IMR-90 (cell line): ENCODE measurements at regions not wholly inside any gene's neighbourhood (a gene's known extent, or its start where the extent isn't known, plus 50 kb on each side); places are given as distances from the start of the nearest gene placed in this dataset.

ENCODE experiments used
- ATAC-seq: fragments of 200-7000 bp; cut with Tn5 transposase; 2 replicates; pipeline ENCODE4 v1.9.1; 2020; ENCODE audit warnings: low read depth, mild to moderate bottlenecking, moderate library complexity
- BruUV-seq: library from RNA; stranded (reverse); fragments of 400-500 nt; replicated peaks from 2 replicates; lab custom pipeline; 2021; lab: Mats Ljungman, UMichigan
- CTCF ChIA-PET: fragments of 300-600 bp; formaldehyde crosslinking; extraction: SDS; loops from one replicate; lab custom pipeline; 2021; ENCODE audit warnings: antibody characterized with exemption; lab: Yijun Ruan, JAX
- POLR2A ChIA-PET: fragments of 300-600 bp; sonication (Branson Sonifier 250); formaldehyde crosslinking; loops from one replicate; lab custom pipeline; 2022; ENCODE audit warnings: antibody characterized with exemption; ENCODE audit not compliant: unreplicated experiment; lab: Charles Lee
- DNase-seq: peaks from one replicate; pipeline ENCODE4 v3.0.0; 2013
- H2AFZ ChIP-seq: replicated peaks from 2 replicates; pipeline ENCODE3; 2013; ENCODE audit warnings: low read length, mild to moderate bottlenecking; ENCODE audit not compliant: poor library complexity
- H2AK5ac ChIP-seq: 2 replicates; pipeline ENCODE4 v1.6.1; 2013; ENCODE audit warnings: low read depth, low read length, inconsistent platforms
- H2AK9ac ChIP-seq: replicated peaks from 2 replicates; pipeline ENCODE3; 2013; ENCODE audit warnings: mild to moderate bottlenecking, low read depth, low read length, moderate library complexity; ENCODE audit not compliant: poor library complexity
- H2BK120ac ChIP-seq: 2 replicates; pipeline ENCODE4 v1.6.1; 2013; ENCODE audit warnings: low read depth, low read length, inconsistent platforms
- H2BK15ac ChIP-seq: 3 replicates; pipeline ENCODE4 v1.6.1; 2013; ENCODE audit warnings: low read depth, low read length, inconsistent platforms
- H2BK20ac ChIP-seq: 2 replicates; pipeline ENCODE4 v1.6.1; 2013; ENCODE audit warnings: low read depth, mild to moderate bottlenecking, inconsistent platforms, low read length, moderate library complexity
- H2BK5ac ChIP-seq: 2 replicates; pipeline ENCODE4 v1.6.1; 2013; ENCODE audit warnings: mild to moderate bottlenecking, low read depth, low read length, inconsistent platforms; ENCODE audit not compliant: poor library complexity, severe bottlenecking
- H3K14ac ChIP-seq: replicated peaks from 2 replicates; pipeline ENCODE4 v1.6.1; 2013; ENCODE audit warnings: low read depth, low read length, inconsistent platforms
- H3K18ac ChIP-seq: 2 replicates; pipeline ENCODE4 v1.6.1; 2013; ENCODE audit warnings: low read depth, low read length, control low read depth
- H3K23ac ChIP-seq: 2 replicates; pipeline ENCODE4 v1.6.1; 2013; ENCODE audit warnings: low read depth, low read length, inconsistent platforms
- H3K27ac ChIP-seq: 2 replicates; pipeline ENCODE4 v1.5.1; 2013; ENCODE audit warnings: mild to moderate bottlenecking, control low read depth, low read length; ENCODE audit not compliant: insufficient read depth
- H3K27me3 ChIP-seq: 2 replicates; pipeline ENCODE4 v1.6.1; 2013; ENCODE audit warnings: low read length; ENCODE audit not compliant: control insufficient read depth, insufficient read depth
- H3K36me3 ChIP-seq: 2 replicates; pipeline ENCODE4 v1.6.1; 2013; ENCODE audit warnings: low read length, mixed read lengths; ENCODE audit not compliant: control insufficient read depth, insufficient read depth
- H3K4ac ChIP-seq: 2 replicates; pipeline ENCODE4 v1.6.1; 2013; ENCODE audit warnings: low read depth, low read length, inconsistent platforms
- H3K4me1 ChIP-seq: 2 replicates; pipeline ENCODE4 v1.6.1; 2013; ENCODE audit warnings: low read length, mixed read lengths; ENCODE audit not compliant: control insufficient read depth, insufficient read depth
- H3K4me2 ChIP-seq: 2 replicates; pipeline ENCODE4 v1.6.1; 2013; ENCODE audit warnings: low read depth, mild to moderate bottlenecking, control low read depth, low read length, moderate library complexity
- H3K4me3 ChIP-seq: 2 replicates; pipeline ENCODE4 v1.5.1; 2013; ENCODE audit warnings: low read depth, mild to moderate bottlenecking, control low read depth, low read length, moderate library complexity; ENCODE audit not compliant: insufficient read depth
- H3K56ac ChIP-seq: 2 replicates; pipeline ENCODE4 v1.6.1; 2013; ENCODE audit warnings: low read length, inconsistent platforms; ENCODE audit not compliant: insufficient read depth; ENCODE audit errors: extremely low read depth
- H3K79me1 ChIP-seq, 2 experiments: 2 replicates each; pipeline ENCODE4 v1.6.1; 2013; ENCODE audit warnings: low read length in 2 of 2, inconsistent platforms in 1 of 2, low read depth in 1 of 2
- H3K9ac ChIP-seq: 2 replicates; pipeline ENCODE4 v1.6.1; 2013; ENCODE audit warnings: low read depth, low read length, control low read depth
- H3K9me1 ChIP-seq: 2 replicates; pipeline ENCODE4 v1.6.1; 2013; ENCODE audit warnings: low read length, inconsistent platforms; ENCODE audit not compliant: insufficient read depth
- H3K9me3 ChIP-seq: 2 replicates; pipeline ENCODE4 v1.6.1; 2013; ENCODE audit warnings: low read length; ENCODE audit not compliant: control insufficient read depth, insufficient read depth
- H4K20me1 ChIP-seq: 2 replicates; pipeline ENCODE4 v1.6.1; 2013; ENCODE audit warnings: low read length, inconsistent platforms; ENCODE audit not compliant: insufficient read depth
- H4K5ac ChIP-seq: 2 replicates; pipeline ENCODE4 v1.6.1; 2013; ENCODE audit warnings: mild to moderate bottlenecking, low read depth, low read length, control low read depth
- H4K8ac ChIP-seq, 2 experiments: 2 replicates each; pipeline ENCODE4 v1.6.1; 2013; ENCODE audit warnings: low read depth in 2 of 2, low read length in 2 of 2, control low read depth in 1 of 2, inconsistent platforms in 1 of 2
- H4K91ac ChIP-seq: 2 replicates; pipeline ENCODE4 v1.6.1; 2013; ENCODE audit warnings: low read depth, low read length, inconsistent platforms; ENCODE audit not compliant: insufficient read depth
- BHLHE40 ChIP-seq: fragments of 150-350 bp; IDR thresholded peaks from 2 replicates; pipeline ENCODE4 v1.6.1; 2016; ENCODE audit warnings: mild to moderate bottlenecking, low read depth, low read length
- CEBPB ChIP-seq: IDR thresholded peaks from 2 replicates; pipeline ENCODE4 v1.6.1; 2012; ENCODE audit warnings: low read depth, low read length, improper control_type of control experiment
- CHD1 ChIP-seq: IDR thresholded peaks from 2 replicates; pipeline ENCODE4 v1.6.1; 2012; ENCODE audit warnings: low read depth, low read length, improper control_type of control experiment
- CTCF ChIP-seq: conservative IDR thresholded peaks from 2 replicates; pipeline ENCODE4 v1.5.1; 2012; ENCODE audit warnings: mild to moderate bottlenecking, low read depth, low read length, improper control_type of control experiment
- ELK1 ChIP-seq: fragments of 150-350 bp; IDR thresholded peaks from 2 replicates; pipeline ENCODE4 v1.6.1; 2016; ENCODE audit warnings: low read depth, mild to moderate bottlenecking, low read length, moderate library complexity, borderline replicate concordance
- FOS ChIP-seq: fragments of 150-350 bp; IDR thresholded peaks from 2 replicates; pipeline ENCODE4 v1.6.1; 2016; ENCODE audit warnings: low read depth, low read length
- MAFK ChIP-seq: IDR thresholded peaks from 2 replicates; pipeline ENCODE4 v1.6.1; 2012; ENCODE audit warnings: low read depth, low read length, improper control_type of control experiment
- MAZ ChIP-seq: IDR thresholded peaks from 2 replicates; pipeline ENCODE4 v1.6.1; 2012; ENCODE audit warnings: low read depth, mild to moderate bottlenecking, low read length, improper control_type of control experiment, moderate library complexity, borderline replicate concordance
- MXI1 ChIP-seq: IDR thresholded peaks from 2 replicates; pipeline ENCODE4 v1.6.1; 2012; ENCODE audit warnings: low read depth, mild to moderate bottlenecking, low read length, moderate library complexity, borderline replicate concordance
- NFE2L2 ChIP-seq: fragments of 150-350 bp; IDR thresholded peaks from 2 replicates; pipeline ENCODE4 v1.6.1; 2016; ENCODE audit warnings: low read depth, mild to moderate bottlenecking, low read length
- POLR2A ChIP-seq: IDR thresholded peaks from 2 replicates; pipeline ENCODE4 v1.6.1; 2012; ENCODE audit warnings: mild to moderate bottlenecking, low read depth, low read length
- RAD21 ChIP-seq: IDR thresholded peaks from 2 replicates; pipeline ENCODE4 v1.6.1; 2012; ENCODE audit warnings: low read length, improper control_type of control experiment
- RCOR1 ChIP-seq: IDR thresholded peaks from 2 replicates; pipeline ENCODE4 v1.6.1; 2012; ENCODE audit warnings: mild to moderate bottlenecking, low read length, improper control_type of control experiment; ENCODE audit not compliant: insufficient replicate concordance
- RFX5 ChIP-seq: IDR thresholded peaks from 2 replicates; pipeline ENCODE4 v1.8.0; 2012; ENCODE audit warnings: low read depth, mild to moderate bottlenecking, low read length, moderate library complexity
- SMC3 ChIP-seq: fragments of 150-350 bp; IDR thresholded peaks from 2 replicates; pipeline ENCODE4 v1.6.1; 2016; ENCODE audit warnings: low read depth, mild to moderate bottlenecking, antibody characterized with exemption, low read length, moderate library complexity
- USF2 ChIP-seq: fragments of 150-350 bp; IDR thresholded peaks from 2 replicates; pipeline ENCODE4 v1.6.1; 2017; ENCODE audit warnings: mild to moderate bottlenecking, antibody characterized with exemption, low read length, low read depth
- WGBS, 2 experiments: methylation state at CpG; one replicate each; pipeline versions ENCODE4 v1.1.5 to v1.1.7; 2013; ENCODE audit warnings: missing lambda C conversion rate in 2 of 2; ENCODE audit not compliant: insufficient read length in 1 of 2; ENCODE audit errors: extremely low coverage in 2 of 2; 5-methylcytosine and 5-hydroxymethylcytosine counted together
- dilution Hi-C: fragments of 300-500 bp; cut with HindIII; formaldehyde crosslinking; loops from one replicate; pipeline ENCODE4 v1.14.3; 2018; ENCODE audit warnings: low sequenced_read_pairs; ENCODE audit not compliant: unreplicated experiment
- in situ Hi-C: fragments of 300-500 bp; cut with MboI; formaldehyde crosslinking; loops from 3 replicates; pipeline ENCODE4 v1.14.3; 2019; ENCODE audit warnings: low sequenced_read_pairs, inconsistent platforms, mixed read lengths
- intact Hi-C: fragments of 100-400 bp; cut with micrococcal nuclease; formaldehyde crosslinking; loops from 2 replicates; pipeline ENCODE4 v1.10.0; 2022

GRCh38 chr5:68037546-68037945 is 178.0 kb upstream of the PIK3R1 start:
- Histone ChIP-seq H3K4me2 (no peak overlapping the region), H4K20me1 (no peaks in the 10 kb centered on the region), H4K8ac (no peak overlapping the region), H3K4ac (no peak overlapping the region), H3K56ac (no peak overlapping the region), H3K79me1 (no peaks in the 10 kb centered on the region), H3K9me3 (no peaks in the 10 kb centered on the region), H2BK5ac (no peak overlapping the region), H3K27ac (no peak overlapping the region), H2BK120ac (no peak overlapping the region), H3K9me1 (no peaks in the 10 kb centered on the region), H3K27me3 (no peaks in the 10 kb centered on the region), H3K14ac (no peak overlapping the region), H3K4me3 (no peak overlapping the region), H4K5ac (no peak overlapping the region), H3K9ac (no peak overlapping the region), H4K91ac (no peak overlapping the region), H2BK15ac (no peak overlapping the region), H3K36me3 (no peaks in the 10 kb centered on the region), H2AK9ac (no peak overlapping the region), H2AFZ (peak overlapping the region; percentile 28), H2BK20ac (no peak overlapping the region), H3K23ac (no peak overlapping the region), H3K18ac (no peak overlapping the region), H2AK5ac (no peak overlapping the region), H3K4me1 (peaks cover 6% of the 10 kb centered on the region; the same call in 1 of the 2 replicates)
- ATAC-seq (no peak), DNase-seq (peak; percentile 5)
- no TSS peak for BruUV-seq
- WGBS, 2 experiments: 100% methylated on average over 1 of the region's 6 CpGs; no CpG with 5 or more reads in 1 of the 2 experiments
- intact Hi-C loops (no loop called here), dilution Hi-C loops (no loop called here), in situ Hi-C loops (no loop called here)
- CTCF ChIA-PET: no interaction called here
- POLR2A ChIA-PET: no interaction called here
- TF ChIP-seq CHD1 (no peak), NFE2L2 (no peak), RAD21 (no peak), ELK1 (no peak), CTCF (no peak), MAFK (no peak), MAZ (no peak), CEBPB (no peak), BHLHE40 (no peak), SMC3 (no peak), RCOR1 (no peak), RFX5 (no peak), MXI1 (no peak), USF2 (no peak), POLR2A (no peak), FOS (no peak)
